ENCODE measurements at regions not wholly inside any gene's neighbourhood (a gene's known extent, or its start where the extent isn't known, plus 50 kb on each side); places are given as distances from the start of the nearest gene placed in this dataset.

DNA sequence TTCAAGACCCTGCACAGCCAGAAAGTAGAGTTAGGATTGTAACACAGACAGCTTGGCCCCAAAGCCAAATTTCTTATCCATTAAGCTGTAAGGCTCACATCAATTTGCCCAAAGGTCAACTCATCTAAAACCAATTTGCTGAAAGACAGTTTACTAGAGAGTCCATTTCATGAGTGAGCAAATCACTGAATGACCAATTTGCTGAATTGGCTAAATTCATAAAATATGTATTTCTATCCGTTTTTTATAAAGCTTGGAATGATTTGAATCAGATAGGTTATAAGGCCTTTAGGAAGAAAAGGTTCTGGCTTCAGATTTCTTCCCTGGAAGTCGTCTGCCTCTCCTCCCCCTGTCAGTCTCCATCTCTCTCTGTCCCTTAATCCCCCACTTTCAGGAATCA is 168.1 kb downstream of the FCRL5 start:
- Histone ChIP-seq H3K4me1 (ENCODE audit: insufficient read depth, low read length, poor library complexity, severe bottlenecking) (no peaks in the 10 kb centered on the region), H3K27me3 (replicated peaks; ENCODE audit: insufficient read depth, low read depth, low read length, poor library complexity) (peaks cover 69% of the 10 kb centered on the region), H3K36me3 (ENCODE audit: insufficient read depth, low read length, poor library complexity, severe bottlenecking) (no peaks in the 10 kb centered on the region), H3K9me3 (ENCODE audit: low read depth, low read length, poor library complexity, severe bottlenecking) (no peaks in the 10 kb centered on the region), H3K27ac (ENCODE audit: low read depth, low read length, poor library complexity, severe bottlenecking) (no peak overlapping the region), H3K4me3 (ENCODE audit: low read depth, low read length, poor library complexity, severe bottlenecking) (no peak overlapping the region)
- DNase-seq (ENCODE audit: low spot score): no peak
- POLR2A ChIA-PET (ENCODE audit: low non-redundant PET): no interaction called here
- intact Hi-C loops (cut with micrococcal nuclease; ENCODE audit: unreplicated experiment): loop anchor here (5.0 kb wide), 1 partner anchor 563 kb away; no protein-coding TSS in a partner anchor
- no TSS peak for BruUV-seq (replicated peaks)
- TF ChIP-seq, protein P1, sequence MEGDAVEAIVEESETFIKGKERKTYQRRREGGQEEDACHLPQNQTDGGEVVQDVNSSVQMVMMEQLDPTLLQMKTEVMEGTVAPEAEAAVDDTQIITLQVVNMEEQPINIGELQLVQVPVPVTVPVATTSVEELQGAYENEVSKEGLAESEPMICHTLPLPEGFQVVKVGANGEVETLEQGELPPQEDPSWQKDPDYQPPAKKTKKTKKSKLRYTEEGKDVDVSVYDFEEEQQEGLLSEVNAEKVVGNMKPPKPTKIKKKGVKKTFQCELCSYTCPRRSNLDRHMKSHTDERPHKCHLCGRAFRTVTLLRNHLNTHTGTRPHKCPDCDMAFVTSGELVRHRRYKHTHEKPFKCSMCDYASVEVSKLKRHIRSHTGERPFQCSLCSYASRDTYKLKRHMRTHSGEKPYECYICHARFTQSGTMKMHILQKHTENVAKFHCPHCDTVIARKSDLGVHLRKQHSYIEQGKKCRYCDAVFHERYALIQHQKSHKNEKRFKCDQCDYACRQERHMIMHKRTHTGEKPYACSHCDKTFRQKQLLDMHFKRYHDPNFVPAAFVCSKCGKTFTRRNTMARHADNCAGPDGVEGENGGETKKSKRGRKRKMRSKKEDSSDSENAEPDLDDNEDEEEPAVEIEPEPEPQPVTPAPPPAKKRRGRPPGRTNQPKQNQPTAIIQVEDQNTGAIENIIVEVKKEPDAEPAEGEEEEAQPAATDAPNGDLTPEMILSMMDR (conservative IDR thresholded peaks at IDR 0.05; ENCODE audit: low read depth, low read length): no peak
- no peak for TF ChIP-seq EZH2 (IDR thresholded peaks at IDR 0.05; ENCODE audit: borderline replicate concordance, low read depth, low read length, poor library complexity, severe bottlenecking)
- CTCF ChIA-PET: no interaction called here

DNA sequence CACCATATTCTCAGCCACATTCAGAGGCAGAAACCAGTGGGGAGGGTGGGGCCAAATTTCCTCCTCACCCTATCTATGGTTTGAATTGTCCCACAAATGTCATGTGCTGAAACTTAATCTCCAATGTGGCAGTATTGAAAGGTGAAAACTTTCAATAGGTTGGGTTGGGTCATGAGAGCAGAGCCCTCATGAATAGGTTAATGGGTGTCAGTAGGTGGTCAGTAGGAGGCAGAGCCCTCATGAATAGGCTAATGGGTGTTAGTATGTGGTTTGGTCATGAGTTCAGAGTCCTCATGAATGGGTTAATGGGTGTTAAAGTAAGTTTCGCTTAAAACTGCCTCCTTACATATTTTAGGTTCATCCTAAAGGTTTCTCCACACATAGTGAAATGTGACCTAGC is 170.0 kb downstream of the FCRL5 start:
- Histone ChIP-seq H3K27ac (ENCODE audit: low read depth, low read length, poor library complexity, severe bottlenecking) (no peak overlapping the region), H3K36me3 (ENCODE audit: insufficient read depth, low read length, poor library complexity, severe bottlenecking) (no peaks in the 10 kb centered on the region), H3K27me3 (replicated peaks; ENCODE audit: insufficient read depth, low read depth, low read length, poor library complexity) (peaks cover 65% of the 10 kb centered on the region), H3K4me1 (ENCODE audit: insufficient read depth, low read length, poor library complexity, severe bottlenecking) (no peaks in the 10 kb centered on the region), H3K4me3 (ENCODE audit: low read depth, low read length, poor library complexity, severe bottlenecking) (no peak overlapping the region), H3K9me3 (ENCODE audit: low read depth, low read length, poor library complexity, severe bottlenecking) (no peaks in the 10 kb centered on the region)
- no peak for TF ChIP-seq EZH2 (IDR thresholded peaks at IDR 0.05; ENCODE audit: borderline replicate concordance, low read depth, low read length, poor library complexity, severe bottlenecking)
- TF ChIP-seq, protein P1 (conservative IDR thresholded peaks at IDR 0.05; ENCODE audit: low read depth, low read length): no peak
- POLR2A ChIA-PET (ENCODE audit: low non-redundant PET): no interaction called here
- BruUV-seq (replicated peaks): no TSS peak
- intact Hi-C loops (cut with micrococcal nuclease; ENCODE audit: unreplicated experiment): loop anchor here (5.0 kb wide), 1 partner anchor 565 kb away; no protein-coding TSS in a partner anchor
- DNase-seq (ENCODE audit: low spot score): no peak
- CTCF ChIA-PET: no interaction called here

DNA sequence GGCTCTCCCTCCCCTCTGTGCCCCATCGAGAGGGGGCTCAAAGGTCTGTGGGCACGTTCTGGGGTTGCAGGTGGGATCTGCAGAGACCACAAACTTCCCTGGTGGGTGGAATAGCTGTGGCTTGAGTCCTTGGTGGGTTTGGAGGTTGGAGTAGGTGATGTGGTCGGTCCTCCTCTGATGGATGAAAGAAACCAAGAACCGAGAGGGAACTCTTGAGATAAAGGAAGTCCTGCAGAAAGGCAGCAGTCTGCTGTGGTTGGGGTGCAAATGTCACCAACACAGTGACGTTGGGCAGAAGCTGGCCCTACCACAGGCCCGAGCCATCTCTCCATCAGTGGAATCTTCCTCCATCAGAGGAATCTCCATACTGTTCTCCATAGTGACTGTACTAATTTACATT is 171.8 kb downstream of the FCRL5 start:
- TF ChIP-seq EZH2 (IDR thresholded peaks at IDR 0.05; ENCODE audit: borderline replicate concordance, low read depth, low read length, poor library complexity, severe bottlenecking): no peak
- TF ChIP-seq, protein P1 (conservative IDR thresholded peaks at IDR 0.05; ENCODE audit: low read depth, low read length): no peak
- H3K27me3 ChIP-seq (replicated peaks; ENCODE audit: insufficient read depth, low read depth, low read length, poor library complexity): peaks cover 66% of the 10 kb centered on the region
- no peak for DNase-seq (ENCODE audit: low spot score)
- H3K9me3 ChIP-seq (ENCODE audit: low read depth, low read length, poor library complexity, severe bottlenecking): no peaks in the 10 kb centered on the region
- no peaks in the 10 kb centered on the region for H3K4me1 ChIP-seq (ENCODE audit: insufficient read depth, low read length, poor library complexity, severe bottlenecking)
- no peaks in the 10 kb centered on the region for H3K36me3 ChIP-seq (ENCODE audit: insufficient read depth, low read length, poor library complexity, severe bottlenecking)
- no peak overlapping the region for H3K4me3 ChIP-seq (ENCODE audit: low read depth, low read length, poor library complexity, severe bottlenecking)
- H3K27ac ChIP-seq (ENCODE audit: low read depth, low read length, poor library complexity, severe bottlenecking): no peak overlapping the region
- BruUV-seq (replicated peaks): no TSS peak
- CTCF ChIA-PET: no interaction called here
- POLR2A ChIA-PET (ENCODE audit: low non-redundant PET): no interaction called here
- intact Hi-C loops (cut with micrococcal nuclease; ENCODE audit: unreplicated experiment): loop anchor here (5.0 kb wide), 1 partner anchor 567 kb away; no protein-coding TSS in a partner anchor
